Body of pancreas (tissue), 4 donors: ENCODE measurements at regions not wholly inside any gene's neighbourhood (a gene's known extent, or its start where the extent isn't known, plus 50 kb on each side); places are given as distances from the start of the nearest gene placed in this dataset.

Experiments used
- CTCF ChIP-seq, 7 experiments: fragments of 450-650 bp in 4 of 7; fragments of 200-600 bp in 3 of 7; sonication (generic) in 3 of 7; IDR thresholded peaks; one replicate each; pipeline ENCODE4 v1.5.1; 2016 to 2019; ENCODE audit warnings: antibody characterized with exemption in 7 of 7
- POLR2A ChIP-seq, 3 donors: fragments of 450-650 bp; IDR thresholded peaks; one replicate each; pipeline ENCODE4 v1.6.1; 2016; ENCODE audit warnings: antibody characterized with exemption in 3 of 3, mild to moderate bottlenecking in 2 of 3

GRCh38 chr4:31793907-31794306 is 1073.7 kb downstream of the PCDH7 start:
- TF ChIP-seq CTCF (IDR thresholded peaks at IDR 0.05): peak in 1 of 7 experiments; percentile 21
- no peak for TF ChIP-seq POLR2A (IDR thresholded peaks at IDR 0.05)
